ENCODE measurements at regions not wholly inside any gene's neighbourhood (a gene's known extent, or its start where the extent isn't known, plus 50 kb on each side); places are given as distances from the start of the nearest gene placed in this dataset.

DNA sequence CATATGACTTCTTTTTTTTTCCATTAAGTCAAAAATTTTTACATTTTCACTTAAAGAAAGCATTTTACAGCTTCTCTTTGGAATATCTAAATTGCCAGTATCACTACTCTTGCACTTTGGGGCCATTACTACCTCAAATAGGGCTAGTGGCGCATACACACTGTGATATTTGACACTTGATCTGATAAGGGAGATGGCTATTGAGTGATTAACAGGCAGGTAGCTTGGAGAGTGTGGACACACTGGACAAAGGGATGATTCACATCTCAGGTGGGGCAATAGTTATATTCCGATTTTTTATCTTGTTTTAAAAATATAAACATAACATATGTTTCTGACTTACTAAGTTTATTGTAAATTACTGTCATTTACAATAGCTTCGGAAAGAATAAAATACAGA lies 2219.9 kb downstream of the LRRC4C start:
- DNase-seq (ENCODE audit: low read depth), result no peak
- no peak for TF ChIP-seq CTCF (IDR thresholded peaks at IDR 0.05; ENCODE audit: insufficient read depth, low read length, severe bottlenecking)
- H3K4me3 ChIP-seq (ENCODE audit: low read depth, low read length), result no peak overlapping the region
- no peak for FAIRE-seq
- H3K27me3 ChIP-seq (ENCODE audit: control insufficient read depth, insufficient read depth, low read length), result no peaks in the 10 kb centered on the region
- no peaks in the 10 kb centered on the region for H3K36me3 ChIP-seq (ENCODE audit: control insufficient read depth, insufficient read depth, low read length)

GRCh38 chr11:39236916-39237315 lies 2222.5 kb downstream of the LRRC4C start:
- Histone ChIP-seq H3K36me3 (ENCODE audit: control insufficient read depth, insufficient read depth, low read length) (no peaks in the 10 kb centered on the region), H3K4me3 (ENCODE audit: low read depth, low read length) (no peak overlapping the region), H3K27me3 (ENCODE audit: control insufficient read depth, insufficient read depth, low read length) (no peaks in the 10 kb centered on the region)
- no peak for TF ChIP-seq CTCF (IDR thresholded peaks at IDR 0.05; ENCODE audit: insufficient read depth, low read length, severe bottlenecking)
- DNase-seq (ENCODE audit: low read depth) (peak; percentile 20), FAIRE-seq (no peak)

DNA sequence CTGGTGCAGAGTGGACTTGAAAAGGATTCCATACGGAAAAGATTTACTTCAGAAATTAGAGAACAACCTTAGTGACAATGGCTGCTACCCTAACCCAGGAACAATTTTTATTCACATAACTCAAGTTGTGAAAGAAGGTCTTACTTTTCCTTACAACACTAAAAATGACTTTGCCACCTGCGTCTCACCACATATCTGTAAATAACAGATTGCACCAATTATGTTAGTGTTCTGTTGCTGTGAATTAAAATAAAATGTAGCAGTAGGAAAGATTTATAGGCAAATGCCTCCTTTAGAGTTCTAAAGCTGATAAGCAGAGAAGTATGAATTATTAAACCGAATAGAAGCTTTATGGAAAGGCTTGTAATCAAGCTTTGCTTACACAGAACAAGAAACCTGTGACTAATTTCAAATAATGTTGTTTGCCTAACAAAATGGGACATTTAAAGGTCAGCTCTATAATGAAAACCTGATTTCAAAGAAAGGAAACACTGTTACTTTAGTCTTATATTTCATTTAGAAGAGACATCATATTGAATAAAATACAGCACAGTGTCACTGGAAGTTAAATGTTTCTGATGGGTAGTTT lies 2237.8 kb downstream of the LRRC4C start:
- Histone ChIP-seq H3K27me3 (ENCODE audit: control insufficient read depth, insufficient read depth, low read length) (no peaks in the 10 kb centered on the region), H3K4me3 (ENCODE audit: low read depth, low read length) (no peak overlapping the region), H3K36me3 (ENCODE audit: control insufficient read depth, insufficient read depth, low read length) (no peaks in the 10 kb centered on the region)
- DNase-seq (ENCODE audit: low read depth) (no peak), FAIRE-seq (no peak)
- no peak for TF ChIP-seq CTCF (IDR thresholded peaks at IDR 0.05; ENCODE audit: insufficient read depth, low read length, severe bottlenecking)

GRCh38 chr11:39220501-39221230 lies 2238.8 kb downstream of the LRRC4C start:
- DNase-seq (ENCODE audit: low read depth) (no peak), FAIRE-seq (no peak)
- H3K4me3 ChIP-seq (ENCODE audit: low read depth, low read length), result no peak overlapping the region
- no peak for TF ChIP-seq CTCF (IDR thresholded peaks at IDR 0.05; ENCODE audit: insufficient read depth, low read length, severe bottlenecking)
- no peaks in the 10 kb centered on the region for H3K36me3 ChIP-seq (ENCODE audit: control insufficient read depth, insufficient read depth, low read length)
- H3K27me3 ChIP-seq (ENCODE audit: control insufficient read depth, insufficient read depth, low read length), result no peaks in the 10 kb centered on the region

GRCh38 chr11:39220069-39220468 lies 2239.4 kb downstream of the LRRC4C start:
- FAIRE-seq (no peak), DNase-seq (ENCODE audit: low read depth) (no peak)
- Histone ChIP-seq H3K36me3 (ENCODE audit: control insufficient read depth, insufficient read depth, low read length) (no peaks in the 10 kb centered on the region), H3K27me3 (ENCODE audit: control insufficient read depth, insufficient read depth, low read length) (no peaks in the 10 kb centered on the region), H3K4me3 (ENCODE audit: low read depth, low read length) (no peak overlapping the region)
- no peak for TF ChIP-seq CTCF (IDR thresholded peaks at IDR 0.05; ENCODE audit: insufficient read depth, low read length, severe bottlenecking)

Measured in bronchial epithelial cell (primary cell).